Activated naive CD8-positive, alpha-beta T cell treated with anti-CD3 and anti-CD28 coated beads, Interleukin-2, amount 10 ng/mL, durations not matched to agents 7 days and 5 days (primary cell): ENCODE measurements at regions not wholly inside any gene's neighbourhood (a gene's known extent, or its start where the extent isn't known, plus 50 kb on each side); places are given as distances from the start of the nearest gene placed in this dataset.
"Not testable (repeated sequence)": the region's sequence is repeated elsewhere in the genome, so short reads cannot be mapped to it uniquely, and the experiment has no call there.

Experiments used
- ATAC-seq: fragments of 150-1000 bp; cut with Tn5 transposase; one replicate; pipeline ENCODE4 v1.10.0; 2021; ENCODE audit warnings: low read depth, moderate library complexity
- POLR2A ChIA-PET: fragments of 350-600 bp; sonication (Branson Sonifier 250); formaldehyde crosslinking; loops from one replicate; lab custom pipeline; 2021; ENCODE audit warnings: antibody characterized with exemption; lab: Charles Lee
- DNase-seq: peaks from one replicate; pipeline ENCODE4 v3.0.0; 2021
- H3K27ac Mint-ChIP-seq: one replicate; pipeline ENCODE4 v1.8.0; 2022; ENCODE audit warnings: mild to moderate bottlenecking, mixed read lengths
- H3K27me3 Mint-ChIP-seq: one replicate; pipeline ENCODE4 v1.8.0; 2022; ENCODE audit warnings: mild to moderate bottlenecking, moderate library complexity, mixed read lengths
- H3K36me3 Mint-ChIP-seq: one replicate; pipeline ENCODE4 v1.8.0; 2021; ENCODE audit warnings: mild to moderate bottlenecking, mixed read lengths
- H3K4me1 Mint-ChIP-seq: one replicate; pipeline ENCODE4 v1.8.0; 2021; ENCODE audit warnings: mixed read lengths
- H3K4me3 Mint-ChIP-seq: one replicate; pipeline ENCODE4 v1.8.0; 2022; ENCODE audit warnings: mild to moderate bottlenecking, moderate library complexity, mixed read lengths
- H3K9me3 Mint-ChIP-seq: one replicate; pipeline ENCODE4 v1.8.0; 2021; ENCODE audit warnings: mixed read lengths

DNA sequence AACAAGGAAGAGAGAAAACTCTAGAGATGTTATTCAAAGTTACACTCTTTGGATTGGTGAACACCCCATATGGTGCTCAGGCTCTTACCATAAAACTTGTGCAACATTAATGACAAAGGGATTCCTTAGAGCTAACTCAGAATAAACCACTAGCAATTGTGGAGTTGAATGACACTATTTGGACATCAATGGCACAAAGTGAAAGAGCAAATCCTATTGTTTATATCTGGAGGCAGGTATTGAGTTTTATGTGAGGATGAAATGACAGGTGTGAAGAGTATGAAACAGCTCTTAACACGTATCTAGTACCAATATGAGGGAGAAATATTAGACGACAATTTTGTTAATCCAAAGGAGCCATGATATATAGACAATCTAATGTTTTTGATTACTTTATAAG lies 584.9 kb upstream of the PBX1 start:
- H3K27ac Mint-ChIP-seq = no peak overlapping the region
- no peak for DNase-seq
- no peaks in the 10 kb centered on the region for H3K4me1 Mint-ChIP-seq
- H3K36me3 Mint-ChIP-seq = no peaks in the 10 kb centered on the region
- no peak for ATAC-seq
- H3K27me3 Mint-ChIP-seq = no peaks in the 10 kb centered on the region
- H3K4me3 Mint-ChIP-seq = no peak overlapping the region
- peaks cover 7% of the 10 kb centered on the region for H3K9me3 Mint-ChIP-seq
- POLR2A ChIA-PET = no interaction called here

DNA sequence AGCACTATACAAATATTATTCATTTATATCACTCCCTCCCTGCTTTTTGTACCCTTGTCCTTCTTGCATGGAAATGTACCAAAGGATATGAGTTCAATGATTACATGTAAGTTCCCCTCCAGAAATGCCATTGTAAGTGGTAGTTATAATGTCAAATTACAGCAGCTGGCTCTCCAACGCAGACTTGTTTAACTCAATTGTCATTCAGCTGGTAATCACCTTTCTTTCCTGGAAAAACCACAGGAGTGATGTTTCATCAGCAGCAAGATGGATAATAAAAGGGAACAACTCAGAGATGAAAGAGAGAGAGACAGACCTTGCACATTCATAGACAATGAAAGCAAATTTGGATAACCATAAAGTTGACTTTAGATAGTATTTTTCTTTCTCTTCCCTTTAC lies 578.6 kb upstream of the PBX1 start:
- POLR2A ChIA-PET = no interaction called here
- Mint-ChIP-seq H3K36me3 (no peaks in the 10 kb centered on the region), H3K27me3 (no peaks in the 10 kb centered on the region), H3K27ac (no peak overlapping the region), H3K4me1 (no peaks in the 10 kb centered on the region), H3K4me3 (no peak overlapping the region), H3K9me3 (peaks cover 7% of the 10 kb centered on the region)
- no peak for ATAC-seq
- no peak for DNase-seq

DNA sequence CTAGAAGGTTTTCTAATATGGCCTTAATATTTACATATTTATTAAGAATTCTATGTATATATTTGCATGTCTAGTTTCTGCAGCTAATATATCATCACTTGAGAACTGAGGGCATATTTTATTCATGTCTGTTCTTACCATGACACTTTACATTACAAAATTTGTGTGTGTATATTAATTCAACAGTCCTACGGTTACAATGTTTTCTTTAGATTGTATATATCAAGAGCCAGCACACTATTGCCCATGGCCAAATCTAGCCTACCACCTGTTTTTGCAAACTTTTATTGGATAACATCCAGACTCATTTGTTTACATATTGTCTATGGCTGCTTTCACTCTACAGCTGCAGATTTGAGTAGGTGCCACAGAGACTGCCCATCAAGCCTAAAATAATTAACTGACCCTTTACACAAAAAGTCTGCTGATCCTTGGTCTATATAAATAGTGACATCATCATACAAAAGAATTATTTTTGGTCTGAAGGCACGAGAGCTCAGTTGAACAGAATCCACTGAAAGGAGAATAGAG lies 577.4 kb upstream of the PBX1 start:
- DNase-seq (no peak), ATAC-seq (no peak)
- POLR2A ChIA-PET = no interaction called here
- H3K4me3 Mint-ChIP-seq = no peak overlapping the region
- no peaks in the 10 kb centered on the region for H3K4me1 Mint-ChIP-seq
- H3K27me3 Mint-ChIP-seq = no peaks in the 10 kb centered on the region
- no peaks in the 10 kb centered on the region for H3K36me3 Mint-ChIP-seq
- H3K27ac Mint-ChIP-seq = no peak overlapping the region
- H3K9me3 Mint-ChIP-seq = peaks cover 7% of the 10 kb centered on the region

DNA sequence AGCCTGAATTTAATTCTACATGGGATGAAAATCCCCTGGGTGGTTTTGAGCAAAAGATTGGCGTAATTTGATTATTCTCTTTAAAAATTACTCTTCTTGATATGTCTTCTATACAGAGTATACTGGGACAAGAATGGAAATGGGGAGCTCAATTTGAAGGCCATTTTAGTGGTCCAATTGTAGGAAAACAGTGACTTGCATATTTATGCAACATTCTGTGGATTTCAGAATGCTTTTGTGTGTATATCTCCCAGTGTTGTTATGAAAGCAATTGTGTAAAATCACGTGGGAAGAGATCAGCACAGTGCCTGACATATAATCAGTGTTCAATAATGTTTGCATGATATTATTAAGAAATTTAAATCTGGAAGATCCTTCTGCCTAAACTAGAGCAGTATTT lies 575.9 kb upstream of the PBX1 start:
- POLR2A ChIA-PET = no interaction called here
- no peak overlapping the region for H3K27ac Mint-ChIP-seq
- H3K36me3 Mint-ChIP-seq = no peaks in the 10 kb centered on the region
- DNase-seq (no peak), ATAC-seq (no peak)
- H3K4me1 Mint-ChIP-seq = no peaks in the 10 kb centered on the region
- no peaks in the 10 kb centered on the region for H3K27me3 Mint-ChIP-seq
- no peak overlapping the region for H3K4me3 Mint-ChIP-seq
- H3K9me3 Mint-ChIP-seq = peaks cover 2% of the 10 kb centered on the region

DNA sequence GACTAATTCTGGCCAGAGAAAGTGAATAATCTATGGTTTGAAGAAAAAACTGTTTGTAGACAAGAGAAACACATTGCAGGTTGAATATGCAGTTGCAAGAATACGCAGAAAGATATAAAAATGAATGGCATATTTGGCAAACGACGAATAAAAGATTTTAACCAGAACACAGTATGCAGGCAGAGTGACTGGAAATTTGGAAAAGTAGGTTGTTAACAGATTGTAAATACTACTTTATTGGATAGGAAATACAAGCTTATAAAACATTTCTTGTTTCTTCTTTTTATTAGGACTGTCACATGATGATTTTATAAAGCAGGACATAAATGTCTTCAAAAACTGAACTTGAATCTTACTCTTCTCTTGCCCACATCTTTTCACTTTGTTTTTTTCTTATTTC lies 573.3 kb upstream of the PBX1 start:
- Mint-ChIP-seq H3K4me3 (no peak overlapping the region), H3K27ac (no peak overlapping the region), H3K4me1 (no peaks in the 10 kb centered on the region), H3K27me3 (no peaks in the 10 kb centered on the region), H3K9me3 (peaks cover 1% of the 10 kb centered on the region), H3K36me3 (no peaks in the 10 kb centered on the region)
- ATAC-seq (no peak), DNase-seq (no peak)
- POLR2A ChIA-PET = no interaction called here

DNA sequence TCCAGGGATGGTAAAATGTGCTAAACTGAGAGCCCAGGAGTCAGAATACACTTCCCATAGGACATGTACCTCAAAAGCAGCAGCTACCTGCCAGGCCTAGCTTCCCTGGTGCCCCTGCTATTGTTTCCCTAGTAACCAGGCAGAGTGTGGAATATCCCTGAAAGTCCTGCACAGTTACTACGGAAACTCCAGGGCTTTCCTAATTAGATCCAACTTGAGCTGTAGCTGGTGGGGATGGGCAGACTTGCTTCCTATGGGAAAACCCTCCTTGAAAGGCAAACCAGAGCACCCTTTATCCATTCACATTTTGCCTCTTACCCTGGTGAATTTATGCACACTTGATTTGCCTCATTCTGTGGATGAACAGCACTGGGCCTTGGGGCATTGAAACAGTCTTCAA lies 559.9 kb upstream of the PBX1 start:
- Mint-ChIP-seq H3K27me3 (no peaks in the 10 kb centered on the region), H3K36me3 (no peaks in the 10 kb centered on the region), H3K4me3 (no peak overlapping the region), H3K27ac (no peak overlapping the region), H3K9me3 (peaks cover 11% of the 10 kb centered on the region), H3K4me1 (no peaks in the 10 kb centered on the region)
- POLR2A ChIA-PET = no interaction called here
- no peak for DNase-seq
- no peak for ATAC-seq

DNA sequence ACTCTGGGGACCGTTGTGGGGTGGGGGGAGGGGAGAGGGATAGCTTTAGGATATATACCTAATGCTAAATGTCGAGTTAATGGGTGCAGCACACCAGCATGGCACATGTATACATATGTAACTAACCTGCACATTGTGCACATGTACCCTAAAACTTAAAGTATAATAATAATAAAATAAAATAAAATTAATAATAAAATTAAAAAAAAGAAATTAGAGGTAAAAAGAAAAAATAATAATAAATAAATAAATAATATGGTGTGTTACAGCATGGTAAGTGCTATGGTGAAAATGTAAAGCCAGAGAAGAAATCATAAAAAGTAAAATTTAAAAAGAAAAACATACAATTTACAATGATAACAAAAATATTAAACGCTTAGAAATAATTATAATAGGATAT lies 552.8 kb upstream of the PBX1 start:
- POLR2A ChIA-PET, H3K4me3 Mint-ChIP-seq, H3K4me1 Mint-ChIP-seq, H3K27ac Mint-ChIP-seq, H3K27me3 Mint-ChIP-seq, H3K36me3 Mint-ChIP-seq, DNase-seq, H3K9me3 Mint-ChIP-seq, ATAC-seq: not testable (repeated sequence)

DNA sequence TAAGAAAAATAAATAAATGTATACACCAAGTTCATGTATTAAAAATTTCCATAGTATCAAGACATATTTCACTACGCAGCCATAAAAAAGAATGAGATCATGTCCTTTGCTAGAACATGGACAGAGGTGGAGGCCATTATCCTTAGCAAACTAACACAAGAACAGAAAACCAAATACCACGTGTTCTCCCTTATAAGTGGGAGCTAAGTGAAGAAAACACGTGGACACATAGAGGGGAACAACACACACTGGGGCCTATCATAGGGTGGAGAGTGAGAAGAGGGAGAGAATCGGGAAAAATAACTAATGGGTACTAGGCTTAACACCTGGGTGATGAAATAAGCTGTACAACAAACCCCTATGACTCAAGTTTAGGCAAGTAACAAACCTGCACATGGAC lies 552.4 kb upstream of the PBX1 start:
- Mint-ChIP-seq H3K27me3 (no peaks in the 10 kb centered on the region), H3K36me3 (no peaks in the 10 kb centered on the region), H3K9me3 (peaks cover 10% of the 10 kb centered on the region), H3K4me1 (no peaks in the 10 kb centered on the region), H3K4me3 (no peak overlapping the region), H3K27ac (no peak overlapping the region)
- no peak for ATAC-seq
- DNase-seq = no peak
- POLR2A ChIA-PET = no interaction called here

DNA sequence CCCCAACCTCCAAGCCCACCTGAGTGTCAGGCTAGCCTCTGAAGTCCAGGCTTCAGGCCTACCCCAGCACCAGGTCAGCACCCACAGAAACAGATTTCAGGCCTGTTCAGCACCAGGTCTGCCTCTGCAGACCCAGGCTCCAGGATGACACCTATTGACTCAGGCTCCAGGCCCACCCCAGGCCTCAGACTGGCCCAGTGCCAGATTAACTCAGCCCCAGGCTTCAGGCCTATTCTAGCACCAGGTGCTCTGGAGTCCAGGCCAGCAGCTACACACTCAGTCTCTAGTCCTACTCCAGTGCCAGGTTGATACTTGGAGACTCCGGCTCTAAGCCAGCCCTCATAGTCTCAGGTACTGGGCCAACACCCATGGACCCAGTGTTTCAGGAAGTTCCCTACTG lies 541.7 kb upstream of the PBX1 start:
- Mint-ChIP-seq H3K4me1 (no peaks in the 10 kb centered on the region), H3K9me3 (peaks cover 11% of the 10 kb centered on the region), H3K27ac (no peak overlapping the region), H3K27me3 (no peaks in the 10 kb centered on the region), H3K36me3 (no peaks in the 10 kb centered on the region), H3K4me3 (no peak overlapping the region)
- ATAC-seq (no peak), DNase-seq (no peak)
- POLR2A ChIA-PET = no interaction called here

DNA sequence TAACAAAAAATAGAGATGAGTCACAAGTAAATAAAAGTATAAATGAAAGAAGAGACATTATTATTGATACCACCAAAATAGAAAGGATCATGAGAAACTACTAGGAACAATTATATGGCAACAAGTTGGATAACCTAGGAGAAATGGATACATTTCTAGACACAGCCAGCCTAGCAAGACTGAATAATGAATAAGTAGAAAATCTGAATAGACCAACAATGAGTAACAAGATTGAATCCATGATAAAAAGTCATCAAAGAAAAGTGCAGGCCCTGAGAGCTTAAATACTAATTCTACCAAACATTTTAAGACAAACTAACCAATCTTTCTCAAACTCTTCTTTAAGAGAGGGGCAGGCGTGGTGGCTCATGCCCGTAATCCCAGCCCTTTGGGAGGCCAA lies 538.6 kb upstream of the PBX1 start:
- Mint-ChIP-seq H3K4me1 (no peaks in the 10 kb centered on the region), H3K27me3 (no peaks in the 10 kb centered on the region), H3K4me3 (no peak overlapping the region), H3K27ac (no peak overlapping the region), H3K36me3 (no peaks in the 10 kb centered on the region), H3K9me3 (peaks cover 17% of the 10 kb centered on the region)
- no peak for DNase-seq
- no peak for ATAC-seq
- POLR2A ChIA-PET = no interaction called here

DNA sequence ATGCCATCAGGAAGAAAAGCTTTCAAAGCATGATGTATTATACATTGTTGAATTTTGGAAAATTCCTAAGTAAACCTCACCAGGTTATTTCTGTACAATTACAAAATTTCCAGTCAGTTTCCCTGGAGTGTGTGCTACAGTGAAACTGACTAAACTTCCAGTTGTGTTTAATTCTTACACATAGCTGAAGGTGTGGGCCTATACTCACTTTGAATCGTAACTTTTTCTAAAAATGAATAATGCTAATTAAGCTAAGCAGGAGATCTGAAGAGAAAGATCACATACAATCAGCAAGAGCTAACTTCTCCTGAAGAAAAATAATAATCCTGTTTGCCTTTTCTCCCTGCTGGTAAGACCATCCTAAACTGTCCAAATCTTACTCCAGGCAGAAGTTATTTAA lies 537.2 kb upstream of the PBX1 start:
- no peak overlapping the region for H3K4me3 Mint-ChIP-seq
- POLR2A ChIA-PET = no interaction called here
- ATAC-seq (no peak), DNase-seq (no peak)
- H3K27ac Mint-ChIP-seq = no peak overlapping the region
- no peaks in the 10 kb centered on the region for H3K36me3 Mint-ChIP-seq
- no peaks in the 10 kb centered on the region for H3K4me1 Mint-ChIP-seq
- peaks cover 16% of the 10 kb centered on the region for H3K9me3 Mint-ChIP-seq
- H3K27me3 Mint-ChIP-seq = no peaks in the 10 kb centered on the region

DNA sequence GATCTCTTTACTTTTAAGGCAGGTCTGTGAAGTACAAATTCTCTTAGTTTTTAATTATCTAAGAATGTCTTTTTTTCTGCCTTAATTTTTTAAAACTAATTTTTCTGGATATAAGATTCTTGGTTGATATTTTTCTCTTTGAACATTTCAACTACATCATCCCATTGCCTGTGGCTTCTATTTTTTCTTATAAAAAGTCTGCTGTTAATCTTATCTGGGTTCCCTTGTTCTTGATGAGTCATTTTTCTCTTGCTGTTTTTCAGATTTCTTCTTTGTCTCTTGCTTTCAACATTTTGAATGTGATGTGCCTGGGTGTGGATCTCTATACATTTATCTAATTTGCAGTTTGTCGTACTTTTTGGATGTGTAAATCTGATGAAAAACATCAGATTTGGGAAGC lies 525.2 kb upstream of the PBX1 start:
- no peak for DNase-seq
- ATAC-seq = no peak
- Mint-ChIP-seq H3K4me1 (no peaks in the 10 kb centered on the region), H3K36me3 (no peaks in the 10 kb centered on the region), H3K9me3 (peaks cover 6% of the 10 kb centered on the region), H3K27me3 (no peaks in the 10 kb centered on the region), H3K4me3 (no peak overlapping the region), H3K27ac (no peak overlapping the region)
- POLR2A ChIA-PET = no interaction called here

DNA sequence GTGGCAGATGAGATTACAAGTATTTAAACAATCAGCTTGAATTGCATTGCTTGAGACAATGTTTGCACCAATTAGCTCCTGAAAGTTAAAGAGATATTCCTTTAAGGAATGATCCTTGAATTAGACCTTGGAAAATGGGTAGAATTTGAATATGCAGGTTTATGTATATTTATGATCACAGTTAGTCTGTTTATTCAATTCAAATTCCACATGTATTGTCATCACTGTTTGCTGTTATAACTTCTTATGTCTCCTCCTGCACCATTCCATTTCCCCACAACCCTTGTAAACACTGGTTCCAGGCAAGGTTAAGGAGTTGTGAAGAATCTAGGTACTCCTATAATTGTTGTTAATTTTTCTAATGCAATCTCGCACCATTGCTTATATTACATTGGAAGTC lies 518.2 kb upstream of the PBX1 start:
- H3K9me3 Mint-ChIP-seq = peaks cover 3% of the 10 kb centered on the region
- no peaks in the 10 kb centered on the region for H3K27me3 Mint-ChIP-seq
- no peak for ATAC-seq
- POLR2A ChIA-PET = no interaction called here
- no peak overlapping the region for H3K4me3 Mint-ChIP-seq
- no peak overlapping the region for H3K27ac Mint-ChIP-seq
- no peaks in the 10 kb centered on the region for H3K4me1 Mint-ChIP-seq
- DNase-seq = no peak
- H3K36me3 Mint-ChIP-seq = no peaks in the 10 kb centered on the region

DNA sequence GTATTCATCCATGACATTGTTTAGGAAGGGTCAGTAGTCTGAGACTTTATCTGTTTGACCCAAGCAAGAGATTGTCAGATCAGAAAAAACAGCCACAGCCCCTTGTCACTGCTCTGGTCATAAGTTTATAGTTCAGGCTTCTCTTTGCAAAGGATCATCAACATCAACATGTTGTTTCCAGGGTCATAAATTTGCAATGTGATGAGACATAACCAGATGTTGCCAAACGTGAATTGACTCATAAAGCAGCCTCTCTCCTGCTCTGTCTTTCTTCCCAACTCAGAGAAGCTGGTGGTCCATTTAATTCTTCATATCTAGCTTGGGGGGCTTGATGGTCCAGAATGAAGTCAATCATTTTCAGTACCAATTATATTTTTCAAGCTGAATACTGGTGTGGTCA lies 507.2 kb upstream of the PBX1 start:
- H3K4me1 Mint-ChIP-seq = no peaks in the 10 kb centered on the region
- H3K4me3 Mint-ChIP-seq = no peak overlapping the region
- DNase-seq (no peak), ATAC-seq (no peak)
- POLR2A ChIA-PET = no interaction called here
- no peak overlapping the region for H3K27ac Mint-ChIP-seq
- peaks cover 4% of the 10 kb centered on the region for H3K9me3 Mint-ChIP-seq
- H3K36me3 Mint-ChIP-seq = no peaks in the 10 kb centered on the region
- no peaks in the 10 kb centered on the region for H3K27me3 Mint-ChIP-seq

DNA sequence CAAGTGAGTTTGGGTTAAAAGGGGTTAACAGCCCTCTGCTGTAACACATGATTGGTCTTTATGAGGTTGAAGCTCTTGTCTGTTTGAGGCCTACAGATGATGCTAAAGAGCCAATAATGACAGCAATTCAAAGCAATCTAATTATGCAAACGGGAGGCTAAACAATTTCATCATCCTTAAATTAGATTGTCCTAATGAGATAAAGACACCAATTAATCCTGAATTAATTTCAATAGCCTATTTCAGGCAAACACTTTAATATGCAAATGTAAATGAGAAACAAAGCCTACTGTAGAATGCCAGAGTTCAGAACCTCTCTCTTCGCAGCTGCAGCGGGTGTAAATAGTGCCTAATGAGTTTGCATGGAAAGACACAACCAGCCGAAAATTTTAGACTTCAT lies 504.7 kb upstream of the PBX1 start:
- no peaks in the 10 kb centered on the region for H3K36me3 Mint-ChIP-seq
- POLR2A ChIA-PET = no interaction called here
- H3K27ac Mint-ChIP-seq = no peak overlapping the region
- H3K9me3 Mint-ChIP-seq = peaks cover 5% of the 10 kb centered on the region
- H3K4me1 Mint-ChIP-seq = no peaks in the 10 kb centered on the region
- DNase-seq (no peak), ATAC-seq (no peak)
- no peaks in the 10 kb centered on the region for H3K27me3 Mint-ChIP-seq
- no peak overlapping the region for H3K4me3 Mint-ChIP-seq
